HG03521 (cell line): ENCODE measurements at regions not wholly inside any gene's neighbourhood (a gene's known extent, or its start where the extent isn't known, plus 50 kb on each side); places are given as distances from the start of the nearest gene placed in this dataset.
"Not testable (repeated sequence)": the region's sequence is repeated elsewhere in the genome, so short reads cannot be mapped to it uniquely, and the experiment has no call there.

Experiments used
- ATAC-seq: cut with Tn5 transposase; IDR thresholded peaks from one replicate; pipeline ENCODE4 v1.9.1; 2021; ENCODE audit warnings: mild to moderate bottlenecking, moderate library complexity; ENCODE audit not compliant: unreplicated experiment

GRCh38 chrX:65331371-65331770, 203.2 kb downstream of the LAS1L start:
- no peak for ATAC-seq

- no peak for ATAC-seq
Measured at GRCh38 chrX:65300104-65300809, 234.3 kb downstream of the LAS1L start.

- not testable (repeated sequence) for ATAC-seq
Measured at GRCh38 chrX:65282905-65283304, 251.7 kb downstream of the LAS1L start.

- no peak for ATAC-seq
Measured at GRCh38 chrX:65273152-65273551, 261.4 kb downstream of the LAS1L start.

GRCh38 chrX:65266482-65266881, 268.1 kb downstream of the LAS1L start:
- no peak for ATAC-seq

GRCh38 chrX:65253817-65254216, 277.6 kb upstream of the ZC4H2 start:
- no peak for ATAC-seq

- ATAC-seq = no peak
Measured at GRCh38 chrX:65241059-65241721, 264.9 kb upstream of the ZC4H2 start.

- ATAC-seq = no peak
Measured at GRCh38 chrX:65203545-65203944, 227.3 kb upstream of the ZC4H2 start.

- no peak for ATAC-seq
Measured at GRCh38 chrX:65196758-65197360, 220.6 kb upstream of the ZC4H2 start.

- no peak for ATAC-seq
Measured at GRCh38 chrX:65195621-65196020, 219.4 kb upstream of the ZC4H2 start.

- ATAC-seq = no peak
Measured at GRCh38 chrX:65194547-65194946, 218.3 kb upstream of the ZC4H2 start.

- not testable (repeated sequence) for ATAC-seq
Measured at GRCh38 chrX:65163325-65163724, 187.1 kb upstream of the ZC4H2 start.

- ATAC-seq = no peak
Measured at GRCh38 chrX:65148232-65148631, 172.0 kb upstream of the ZC4H2 start.

- ATAC-seq = no peak
Measured at GRCh38 chrX:65136424-65136823, 160.2 kb upstream of the ZC4H2 start.

GRCh38 chrX:65127842-65128241, 151.6 kb upstream of the ZC4H2 start:
- no peak for ATAC-seq

- ATAC-seq = no peak
Measured at GRCh38 chrX:65098851-65099250, 122.6 kb upstream of the ZC4H2 start.

GRCh38 chrX:65093658-65094057, 117.4 kb upstream of the ZC4H2 start:
- ATAC-seq = no peak

GRCh38 chrX:65073233-65073632, 97.0 kb upstream of the ZC4H2 start:
- no peak for ATAC-seq

- ATAC-seq = no peak
Measured at GRCh38 chrX:65072590-65072989, 96.3 kb upstream of the ZC4H2 start.

GRCh38 chrX:65058626-65059025, 82.4 kb upstream of the ZC4H2 start:
- ATAC-seq = not testable (repeated sequence)

- ATAC-seq = no peak
Measured at GRCh38 chrX:65045001-65045400, 68.8 kb upstream of the ZC4H2 start.

- peak; percentile 7 for ATAC-seq
Measured at GRCh38 chrX:65035446-65035770, 59.2 kb upstream of the ZC4H2 start.
